GM23248 (cell line): ENCODE measurements at regions not wholly inside any gene's neighbourhood (a gene's known extent, or its start where the extent isn't known, plus 50 kb on each side); places are given as distances from the start of the nearest gene placed in this dataset.

Experiments
- EZH2 ChIP-seq: fragments of 200-600 bp; sonication (generic); IDR thresholded peaks from 2 replicates; pipeline ENCODE4 v1.6.1; 2018; ENCODE audit warnings: antibody characterized with exemption, mild to moderate bottlenecking; ENCODE audit not compliant: insufficient read depth, poor library complexity, severe bottlenecking
- EZH2phosphoT487 ChIP-seq: fragments of 200-600 bp; sonication (generic); IDR thresholded peaks from 2 replicates; pipeline ENCODE4 v1.6.1; 2018; ENCODE audit warnings: antibody characterized with exemption, moderate library complexity, mild to moderate bottlenecking, low read depth; ENCODE audit not compliant: insufficient read depth

GRCh38 chr5:106822851-106823250 lies 847.9 kb downstream of the EFNA5 start:
- TF ChIP-seq EZH2phosphoT487 (no peak), EZH2 (no peak)
